Neural progenitor cell (in vitro differentiated cells): ENCODE measurements at regions not wholly inside any gene's neighbourhood (a gene's known extent, or its start where the extent isn't known, plus 50 kb on each side); places are given as distances from the start of the nearest gene placed in this dataset.

ENCODE experiments used
- DNase-seq: peaks from one replicate; pipeline ENCODE4 v3.0.0-alpha.2; 2016; ENCODE audit warnings: low spot score
- H2AFZ ChIP-seq: fragments of 200-600 bp; sonication (generic); replicated peaks from 2 replicates; pipeline ENCODE4 v1.6.1; 2016; ENCODE audit warnings: antibody characterized with exemption
- H3F3A ChIP-seq: fragments of 200-600 bp; sonication (generic); 2 replicates; pipeline ENCODE4 v1.6.1; 2016; ENCODE audit warnings: antibody characterized with exemption, low read depth
- H3K27ac ChIP-seq: fragments of 200-600 bp; sonication (generic); 2 replicates; pipeline ENCODE4 v1.5.1; 2016; ENCODE audit warnings: mild to moderate bottlenecking
- H3K27me3 ChIP-seq: fragments of 200-600 bp; sonication (generic); 2 replicates; pipeline ENCODE4 v1.6.1; 2016; ENCODE audit warnings: mild to moderate bottlenecking, moderate library complexity
- H3K36me3 ChIP-seq: fragments of 200-600 bp; sonication (generic); 2 replicates; pipeline ENCODE4 v1.5.1; 2016
- H3K4me1 ChIP-seq: fragments of 200-600 bp; sonication (generic); 2 replicates; pipeline ENCODE4 v1.6.1; 2016; ENCODE audit warnings: mixed run types
- H3K4me2 ChIP-seq: fragments of 200-600 bp; sonication (generic); 2 replicates; pipeline ENCODE4 v1.6.1; 2016
- H3K4me3 ChIP-seq: fragments of 200-600 bp; sonication (generic); 2 replicates; pipeline ENCODE4 v1.5.1; 2016
- H3K79me2 ChIP-seq: fragments of 200-600 bp; sonication (generic); 2 replicates; pipeline ENCODE4 v1.6.1; 2016; ENCODE audit warnings: low read depth
- H3K9ac ChIP-seq: fragments of 200-600 bp; sonication (generic); 2 replicates; pipeline ENCODE4 v1.6.1; 2016
- H3K9me3 ChIP-seq: fragments of 200-600 bp; sonication (generic); 2 replicates; pipeline ENCODE4 v1.5.1; 2016; ENCODE audit warnings: low read depth
- H4K20me1 ChIP-seq: fragments of 200-600 bp; sonication (generic); 2 replicates; pipeline ENCODE4 v1.6.1; 2016; ENCODE audit warnings: low read depth
- H3K27ac Mint-ChIP-seq: 3 replicates; pipeline ENCODE4 v1.8.0; 2021; ENCODE audit warnings: mixed read lengths
- H3K27me3 Mint-ChIP-seq: 2 replicates; pipeline ENCODE4 v1.8.0; 2022; ENCODE audit warnings: low read depth, mild to moderate bottlenecking, inconsistent platforms, moderate library complexity, mixed read lengths; ENCODE audit not compliant: insufficient read depth
- H3K36me3 Mint-ChIP-seq: 3 replicates; pipeline ENCODE4 v1.8.0; 2021; ENCODE audit warnings: mixed read lengths
- H3K4me1 Mint-ChIP-seq: 3 replicates; pipeline ENCODE4 v1.8.0; 2021; ENCODE audit warnings: mixed read lengths
- H3K4me3 Mint-ChIP-seq: 3 replicates; pipeline ENCODE4 v1.8.0; 2021; ENCODE audit warnings: mild to moderate bottlenecking, moderate library complexity, mixed read lengths
- H3K9me3 Mint-ChIP-seq: 3 replicates; pipeline ENCODE4 v1.8.0; 2020; ENCODE audit warnings: mixed read lengths
- EZH2 ChIP-seq: fragments of 200-600 bp; sonication (generic); IDR thresholded peaks from 2 replicates; pipeline ENCODE4 v1.6.1; 2017; ENCODE audit warnings: antibody characterized with exemption, mild to moderate bottlenecking, moderate library complexity
- EZH2phosphoT487 ChIP-seq: fragments of 200-600 bp; sonication (generic); IDR thresholded peaks from 2 replicates; pipeline ENCODE4 v1.6.1; 2017; ENCODE audit warnings: antibody characterized with exemption
- TF ChIP-seq, protein P1 (sequence below): fragments of 200-600 bp; sonication (generic); IDR thresholded peaks from 2 replicates; pipeline ENCODE4 v1.5.1; 2017; ENCODE audit warnings: antibody characterized with exemption, mild to moderate bottlenecking

DNA sequence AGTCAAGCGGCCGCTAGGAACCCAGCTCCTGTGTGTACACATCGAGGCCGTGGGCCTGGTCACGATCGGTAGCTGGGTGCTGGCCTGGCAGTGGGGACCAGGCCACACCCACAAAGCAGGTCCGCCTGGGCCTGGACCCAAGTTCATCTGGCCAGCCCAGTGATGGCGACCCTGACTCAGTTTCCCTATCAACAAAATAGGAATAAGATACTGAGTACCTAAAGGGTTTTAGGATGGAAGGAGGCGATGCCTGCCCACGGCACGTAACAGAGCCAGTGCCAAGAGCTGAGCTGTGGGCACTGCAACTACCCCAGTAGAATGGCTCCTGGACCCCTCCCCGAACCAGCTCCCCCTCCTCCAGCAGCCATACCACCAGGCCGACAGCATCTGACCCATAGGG is 243.5 kb upstream of the SGCG start:
- DNase-seq, result no peak
- H3K27me3 Mint-ChIP-seq, result peaks cover 3% of the 10 kb centered on the region
- H3K9me3 Mint-ChIP-seq, result peaks cover 10% of the 10 kb centered on the region
- no peaks in the 10 kb centered on the region for H3K36me3 Mint-ChIP-seq
- H3K27ac Mint-ChIP-seq, result no peak overlapping the region
- no peak overlapping the region for H2AFZ ChIP-seq
- H3K4me1 Mint-ChIP-seq, result no peaks in the 10 kb centered on the region
- no peak overlapping the region for H3K4me3 Mint-ChIP-seq
- H3K27me3 ChIP-seq, result no peaks in the 10 kb centered on the region
- TF ChIP-seq EZH2 (no peak), EZH2phosphoT487 (no peak)
- TF ChIP-seq, protein P1, sequence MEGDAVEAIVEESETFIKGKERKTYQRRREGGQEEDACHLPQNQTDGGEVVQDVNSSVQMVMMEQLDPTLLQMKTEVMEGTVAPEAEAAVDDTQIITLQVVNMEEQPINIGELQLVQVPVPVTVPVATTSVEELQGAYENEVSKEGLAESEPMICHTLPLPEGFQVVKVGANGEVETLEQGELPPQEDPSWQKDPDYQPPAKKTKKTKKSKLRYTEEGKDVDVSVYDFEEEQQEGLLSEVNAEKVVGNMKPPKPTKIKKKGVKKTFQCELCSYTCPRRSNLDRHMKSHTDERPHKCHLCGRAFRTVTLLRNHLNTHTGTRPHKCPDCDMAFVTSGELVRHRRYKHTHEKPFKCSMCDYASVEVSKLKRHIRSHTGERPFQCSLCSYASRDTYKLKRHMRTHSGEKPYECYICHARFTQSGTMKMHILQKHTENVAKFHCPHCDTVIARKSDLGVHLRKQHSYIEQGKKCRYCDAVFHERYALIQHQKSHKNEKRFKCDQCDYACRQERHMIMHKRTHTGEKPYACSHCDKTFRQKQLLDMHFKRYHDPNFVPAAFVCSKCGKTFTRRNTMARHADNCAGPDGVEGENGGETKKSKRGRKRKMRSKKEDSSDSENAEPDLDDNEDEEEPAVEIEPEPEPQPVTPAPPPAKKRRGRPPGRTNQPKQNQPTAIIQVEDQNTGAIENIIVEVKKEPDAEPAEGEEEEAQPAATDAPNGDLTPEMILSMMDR, result no peak
- no peak overlapping the region for H3K4me2 ChIP-seq
- H4K20me1 ChIP-seq, result no peaks in the 10 kb centered on the region
- no peak overlapping the region for H3K9ac ChIP-seq
- no peaks in the 10 kb centered on the region for H3K4me1 ChIP-seq
- H3K36me3 ChIP-seq, result no peaks in the 10 kb centered on the region
- H3K9me3 ChIP-seq, result no peaks in the 10 kb centered on the region
- no peak overlapping the region for H3K27ac ChIP-seq
- no peaks in the 10 kb centered on the region for H3F3A ChIP-seq
- H3K79me2 ChIP-seq, result no peaks in the 10 kb centered on the region
- no peak overlapping the region for H3K4me3 ChIP-seq

DNA sequence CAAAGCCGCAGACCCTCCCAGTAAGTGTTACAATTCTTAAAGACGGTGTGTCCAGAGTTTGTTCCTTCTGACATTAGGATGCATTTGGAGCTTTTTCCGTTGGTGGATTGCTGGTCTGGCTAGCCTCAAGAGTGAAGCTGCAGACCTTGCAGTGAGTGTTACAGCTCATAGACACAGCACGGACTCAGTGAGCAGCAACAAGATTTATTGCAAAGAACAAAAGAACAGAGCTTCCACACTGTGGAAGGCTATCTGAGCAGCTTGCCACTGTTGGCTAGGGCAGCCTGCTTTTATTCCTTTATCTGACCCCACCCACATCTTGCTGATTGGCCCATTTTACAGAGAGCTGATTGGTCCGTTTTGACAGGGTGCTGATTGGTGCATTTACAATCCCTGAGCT is 242.8 kb upstream of the SGCG start:
- no peak overlapping the region for H3K27ac ChIP-seq
- peaks cover 10% of the 10 kb centered on the region for H3K9me3 Mint-ChIP-seq
- H3K36me3 Mint-ChIP-seq, result no peaks in the 10 kb centered on the region
- no peaks in the 10 kb centered on the region for H3K27me3 ChIP-seq
- H3K4me3 Mint-ChIP-seq, result no peak overlapping the region
- H3K9ac ChIP-seq, result no peak overlapping the region
- no peaks in the 10 kb centered on the region for H3K36me3 ChIP-seq
- H2AFZ ChIP-seq, result no peak overlapping the region
- no peaks in the 10 kb centered on the region for H3F3A ChIP-seq
- H3K27me3 Mint-ChIP-seq, result peaks cover 3% of the 10 kb centered on the region
- H3K4me3 ChIP-seq, result no peak overlapping the region
- H3K79me2 ChIP-seq, result no peaks in the 10 kb centered on the region
- no peaks in the 10 kb centered on the region for H4K20me1 ChIP-seq
- H3K9me3 ChIP-seq, result no peaks in the 10 kb centered on the region
- no peak for DNase-seq
- no peak for TF ChIP-seq EZH2
- no peak overlapping the region for H3K27ac Mint-ChIP-seq
- H3K4me2 ChIP-seq, result no peak overlapping the region
- H3K4me1 Mint-ChIP-seq, result no peaks in the 10 kb centered on the region
- no peaks in the 10 kb centered on the region for H3K4me1 ChIP-seq

DNA sequence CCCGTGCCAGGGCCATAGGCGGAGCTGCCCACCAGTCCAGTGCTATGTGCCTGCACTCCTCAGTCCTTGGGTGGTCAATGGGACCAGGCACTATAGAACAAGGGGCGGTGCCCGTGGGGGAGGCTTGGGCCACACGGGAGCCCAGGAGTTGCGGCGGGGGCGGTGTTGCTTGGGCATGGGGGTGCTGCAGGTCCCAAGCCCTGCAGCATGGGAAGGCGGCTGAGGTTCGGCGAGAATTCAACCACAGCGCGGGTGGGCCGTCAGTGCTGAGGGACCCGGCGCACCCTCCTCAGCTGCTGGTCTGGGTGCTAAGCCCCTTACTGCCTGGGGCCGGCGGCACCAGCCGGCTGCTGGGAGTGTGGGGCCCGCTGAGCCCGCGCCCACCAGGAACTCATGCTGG is 242.2 kb upstream of the SGCG start:
- H3K9me3 ChIP-seq, result no peaks in the 10 kb centered on the region
- Mint-ChIP-seq H3K4me1 (no peaks in the 10 kb centered on the region), H3K27me3 (peaks cover 3% of the 10 kb centered on the region), H3K9me3 (peaks cover 10% of the 10 kb centered on the region), H3K36me3 (no peaks in the 10 kb centered on the region), H3K4me3 (no peak overlapping the region), H3K27ac (no peak overlapping the region)
- H3K4me2 ChIP-seq, result no peak overlapping the region
- no peak overlapping the region for H2AFZ ChIP-seq
- no peaks in the 10 kb centered on the region for H3K27me3 ChIP-seq
- no peak overlapping the region for H3K9ac ChIP-seq
- H3K79me2 ChIP-seq, result no peaks in the 10 kb centered on the region
- no peaks in the 10 kb centered on the region for H3F3A ChIP-seq
- no peaks in the 10 kb centered on the region for H3K4me1 ChIP-seq
- no peak for DNase-seq
- H3K4me3 ChIP-seq, result no peak overlapping the region
- no peak for TF ChIP-seq EZH2
- TF ChIP-seq EZH2phosphoT487, result no peak
- H3K27ac ChIP-seq, result no peak overlapping the region
- no peaks in the 10 kb centered on the region for H4K20me1 ChIP-seq
- no peaks in the 10 kb centered on the region for H3K36me3 ChIP-seq

DNA sequence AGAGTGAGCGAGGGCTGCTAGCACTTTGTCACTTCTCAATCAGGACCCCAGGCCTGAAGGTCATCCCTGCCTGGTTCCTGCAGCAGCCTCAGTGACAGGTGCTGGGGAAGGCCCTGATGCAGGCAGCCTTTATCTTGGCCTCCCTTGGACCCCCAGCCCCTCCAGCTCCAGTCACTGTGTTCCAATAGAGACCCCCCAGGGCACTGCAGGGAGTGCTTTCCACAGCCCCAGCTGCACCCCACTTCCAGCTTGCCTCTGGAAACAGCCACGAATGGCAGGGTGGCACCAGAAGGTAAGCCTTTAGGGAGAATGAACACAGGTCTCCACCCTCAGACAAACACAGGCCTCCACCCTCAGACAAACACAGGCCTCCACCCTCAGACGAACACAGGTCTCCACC is 241.6 kb upstream of the SGCG start:
- no peaks in the 10 kb centered on the region for H3K36me3 Mint-ChIP-seq
- Histone ChIP-seq H3K9me3 (no peaks in the 10 kb centered on the region), H3K4me2 (no peak overlapping the region), H2AFZ (no peak overlapping the region), H3K27ac (no peak overlapping the region), H3K4me3 (no peak overlapping the region), H3K27me3 (no peaks in the 10 kb centered on the region), H3K9ac (no peak overlapping the region), H3K4me1 (no peaks in the 10 kb centered on the region), H3K36me3 (no peaks in the 10 kb centered on the region), H3K79me2 (no peaks in the 10 kb centered on the region), H4K20me1 (no peaks in the 10 kb centered on the region), H3F3A (no peaks in the 10 kb centered on the region)
- H3K4me3 Mint-ChIP-seq, result no peak overlapping the region
- H3K27ac Mint-ChIP-seq, result no peak overlapping the region
- H3K9me3 Mint-ChIP-seq, result peaks cover 10% of the 10 kb centered on the region
- no peak for DNase-seq
- H3K27me3 Mint-ChIP-seq, result peaks cover 3% of the 10 kb centered on the region
- no peaks in the 10 kb centered on the region for H3K4me1 Mint-ChIP-seq
- TF ChIP-seq EZH2, result no peak
- no peak for TF ChIP-seq EZH2phosphoT487
- TF ChIP-seq, protein P1, result no peak
